ENCODE measurements at regions not wholly inside any gene's neighbourhood (a gene's known extent, or its start where the extent isn't known, plus 50 kb on each side); places are given as distances from the start of the nearest gene placed in this dataset.
A peak's percentile ranks its signal among the peaks of the same experiment; 100 is the strongest.

- FAIRE-seq, result no peak
Observed at GRCh38 chr15:29945943-29946596, 123.8 kb upstream of the TJP1 start.

DNA sequence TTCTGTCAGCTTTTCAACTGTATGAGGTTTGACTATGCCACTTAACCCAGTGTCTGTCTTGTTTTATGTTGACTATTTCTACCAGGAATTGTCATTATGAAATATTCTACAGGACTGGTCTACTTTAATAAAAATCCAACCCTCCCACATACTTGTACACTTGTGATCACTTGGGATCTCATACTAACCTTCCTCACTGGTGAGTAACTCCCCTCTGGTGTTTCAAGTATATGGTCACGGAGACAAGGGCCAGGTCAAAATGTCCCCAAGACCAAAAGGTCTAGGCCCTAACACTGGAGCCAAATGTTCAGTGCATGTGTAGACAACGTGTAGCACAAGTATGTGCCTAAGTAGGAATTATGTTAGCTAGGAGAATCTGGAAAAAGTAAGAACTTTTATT is 122.7 kb upstream of the TJP1 start:
- no peak for FAIRE-seq

- no peak for FAIRE-seq
Observed at GRCh38 chr15:29942548-29942947, 120.3 kb upstream of the TJP1 start.

- FAIRE-seq, result no peak
Observed at GRCh38 chr15:29942143-29942542, 119.9 kb upstream of the TJP1 start.

DNA sequence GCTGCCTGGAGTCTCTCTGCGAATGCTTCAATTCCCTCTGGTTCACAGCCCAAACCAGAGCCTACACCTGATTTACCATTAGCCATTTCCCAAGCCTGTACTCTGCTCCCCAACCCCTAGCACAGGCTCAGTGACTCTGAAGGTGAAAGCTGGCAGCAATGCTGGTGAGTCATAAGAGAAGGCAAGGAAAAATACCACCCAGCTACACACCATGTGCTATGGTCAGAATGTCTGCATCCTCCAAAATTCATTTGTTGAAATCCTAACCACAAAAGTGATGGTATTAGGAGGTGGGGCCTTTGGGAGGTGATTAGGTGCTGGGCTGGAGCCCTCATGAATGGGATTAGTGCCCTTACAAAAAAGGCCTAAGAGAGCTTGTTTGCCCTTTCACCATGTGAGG is 117.1 kb upstream of the TJP1 start:
- no peak for FAIRE-seq

GRCh38 chr15:29938361-29939335 is 116.4 kb upstream of the TJP1 start:
- FAIRE-seq, result no peak

- FAIRE-seq, result peak; percentile 64
Observed at GRCh38 chr15:29937956-29938355, 115.7 kb upstream of the TJP1 start.

GRCh38 chr15:29936353-29937049 is 114.2 kb upstream of the TJP1 start:
- FAIRE-seq, result no peak

GRCh38 chr15:29935296-29936004 is 113.2 kb upstream of the TJP1 start:
- FAIRE-seq, result no peak

GRCh38 chr15:29934251-29934650 is 112.0 kb upstream of the TJP1 start:
- FAIRE-seq, result no peak

DNA sequence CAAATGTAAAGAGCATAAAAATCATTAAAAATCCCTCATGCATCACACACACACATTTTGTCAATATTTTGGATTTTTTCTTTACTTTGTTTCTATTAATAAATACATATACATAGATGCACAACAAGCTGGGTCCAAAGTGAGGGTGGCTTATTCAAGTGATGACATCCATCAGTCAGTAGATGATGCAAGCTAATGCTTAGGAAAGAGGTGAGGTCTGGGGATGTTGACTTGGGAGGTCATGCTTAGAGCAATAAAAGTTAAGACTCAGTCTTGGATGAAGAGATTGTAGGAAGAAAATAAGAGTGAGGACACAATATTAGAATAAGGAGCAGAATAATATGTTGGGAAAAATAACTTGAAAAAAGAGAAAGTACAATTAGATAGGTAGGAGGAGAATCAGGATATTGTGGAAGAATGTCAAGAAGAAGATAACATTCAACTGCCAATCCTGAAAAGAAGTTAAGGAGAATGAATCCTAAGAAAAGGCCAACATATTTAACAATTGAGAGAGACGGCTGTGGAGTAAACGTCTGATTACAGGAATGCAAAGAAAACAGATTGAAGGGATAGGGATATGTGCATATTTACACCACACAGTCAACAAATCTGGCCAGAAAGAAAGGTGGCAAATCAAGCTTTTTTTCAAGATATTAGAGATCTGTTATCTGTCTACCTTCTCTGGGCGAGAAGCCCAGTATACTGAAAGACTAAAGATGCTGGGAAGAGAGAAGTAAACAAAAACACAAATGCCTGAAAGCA is 111.0 kb upstream of the TJP1 start:
- FAIRE-seq, result no peak

- FAIRE-seq, result no peak
Observed at GRCh38 chr15:29926083-29926388, 103.8 kb upstream of the TJP1 start.

DNA sequence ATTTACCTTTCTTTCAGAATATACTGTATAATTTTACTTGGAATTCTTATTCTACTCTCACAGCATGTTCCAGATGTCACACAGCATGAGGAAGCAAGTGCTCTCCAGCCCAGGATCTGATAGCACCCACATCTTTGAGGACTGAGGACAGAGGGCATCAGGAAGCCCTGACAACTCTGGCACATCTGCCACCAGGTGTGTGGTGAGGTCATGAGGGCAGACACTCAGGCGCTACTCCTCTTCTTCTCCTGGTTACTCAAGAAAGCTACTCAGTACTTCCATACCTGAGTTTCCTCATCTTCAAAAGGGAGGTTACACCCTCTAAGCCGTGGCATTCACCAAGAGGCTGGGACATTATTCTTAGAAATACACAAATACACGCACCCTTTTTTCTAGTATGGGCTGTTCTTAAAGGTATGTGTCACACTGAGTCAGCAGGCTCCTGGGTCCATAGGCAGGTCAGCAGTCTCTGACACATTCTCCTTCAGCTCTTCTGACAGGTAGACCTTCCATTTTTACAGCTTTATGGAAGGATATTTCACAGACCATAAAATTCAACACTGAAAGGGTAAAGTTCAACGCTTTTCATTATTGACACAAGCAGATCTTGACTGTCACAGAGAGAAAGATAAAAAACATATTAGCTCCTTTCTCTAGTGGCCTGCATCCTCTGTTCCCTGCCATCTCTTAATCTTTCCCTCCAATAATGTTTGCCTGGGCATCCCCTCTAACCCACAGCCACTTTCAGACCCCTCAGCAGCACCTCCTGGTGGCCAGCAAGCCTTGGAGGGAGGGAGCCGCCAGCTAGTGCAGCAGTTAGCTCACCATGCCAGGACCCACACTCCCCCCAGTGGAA is 103.2 kb upstream of the TJP1 start:
- no peak for FAIRE-seq

- FAIRE-seq, result no peak
Observed at GRCh38 chr15:29924750-29925149, 102.5 kb upstream of the TJP1 start.

DNA sequence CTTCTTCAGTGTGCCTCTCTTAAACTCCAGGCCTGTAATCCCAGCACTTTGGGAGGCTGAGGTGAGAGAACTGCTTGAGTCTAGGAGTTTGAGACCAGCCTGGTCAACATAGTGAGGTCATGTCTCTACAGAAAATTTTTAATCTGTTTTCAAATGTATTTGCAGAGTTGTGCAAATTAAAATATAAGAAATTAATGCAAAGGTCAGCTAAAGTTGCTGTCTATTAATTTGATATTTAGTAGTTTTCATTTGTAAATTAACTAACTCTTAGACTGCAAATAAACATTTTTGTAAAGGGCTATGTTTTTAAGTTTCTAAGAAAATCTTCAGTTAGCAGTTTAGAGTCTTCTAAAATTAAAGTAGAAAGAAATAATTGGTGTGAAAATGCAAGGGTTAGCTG is 99.9 kb upstream of the TJP1 start:
- FAIRE-seq, result no peak

GRCh38 chr15:29921130-29921601 is 98.9 kb upstream of the TJP1 start:
- no peak for FAIRE-seq

DNA sequence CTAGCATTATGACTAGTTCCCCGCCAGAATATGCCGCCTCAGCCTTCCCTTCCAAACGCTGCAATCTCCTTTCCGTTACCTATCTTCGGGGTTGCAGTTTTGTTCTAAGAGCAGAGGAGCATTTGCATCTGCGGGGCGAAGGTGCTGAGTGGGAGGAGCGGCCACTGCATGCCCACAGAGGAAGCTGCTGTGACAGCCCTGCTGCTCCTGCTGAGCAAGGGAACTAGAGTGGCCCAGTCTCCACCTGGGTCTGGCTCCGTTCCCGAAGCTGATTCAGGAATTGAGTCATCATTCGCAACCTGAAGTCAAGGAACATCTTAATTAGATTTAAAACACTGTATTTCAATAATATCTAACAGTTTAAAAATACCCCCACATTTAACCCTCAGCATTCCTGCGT is 98.2 kb upstream of the TJP1 start:
- FAIRE-seq, result no peak

DNA sequence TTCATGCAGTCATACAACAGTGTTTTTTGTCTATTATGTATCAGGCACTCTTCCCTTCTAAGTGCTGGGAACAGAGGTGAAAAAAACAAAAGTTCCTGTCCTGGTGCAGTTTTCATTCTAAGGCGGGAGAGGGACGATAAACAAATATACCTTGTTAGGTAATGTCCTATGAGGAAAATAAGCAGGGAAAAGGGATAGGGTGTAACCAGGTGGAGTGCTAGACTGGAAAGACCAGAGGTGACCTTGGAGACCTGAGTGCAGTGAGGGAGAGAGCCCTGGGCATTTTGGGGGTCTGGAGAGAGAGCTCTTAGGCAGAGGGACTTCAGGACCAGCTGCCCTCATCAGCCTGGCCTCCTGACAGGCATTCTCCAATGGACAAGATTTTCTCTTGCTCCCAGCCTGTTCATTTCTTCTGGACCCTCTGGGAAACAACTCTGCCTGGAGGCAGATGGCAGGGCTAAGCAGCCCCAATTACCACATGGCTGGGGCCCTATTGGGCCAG is 97.2 kb upstream of the TJP1 start:
- no peak for FAIRE-seq

- FAIRE-seq, result no peak
Observed at GRCh38 chr15:29917600-29918597, 95.6 kb upstream of the TJP1 start.

GRCh38 chr15:29914511-29914926 is 92.3 kb upstream of the TJP1 start:
- no peak for FAIRE-seq

All from endometrium (tissue), 2 donors.